Keratinocyte (primary cell): ENCODE measurements at regions not wholly inside any gene's neighbourhood (a gene's known extent, or its start where the extent isn't known, plus 50 kb on each side); places are given as distances from the start of the nearest gene placed in this dataset.

Experiments
- CTCF ChIP-seq, 3 experiments: IDR thresholded peaks in 1 of 3; conservative IDR thresholded peaks in 1 of 3; optimal IDR thresholded peaks in 1 of 3; 2 replicates in 2 of 3; 3 replicates in 1 of 3; pipeline versions ENCODE3 to v1.5.1; 2011; ENCODE audit warnings: low read length in 3 of 3, mild to moderate bottlenecking in 3 of 3, moderate library complexity in 2 of 3, control low read depth in 1 of 3, inconsistent platforms in 1 of 3; ENCODE audit not compliant: insufficient read depth in 2 of 3; ENCODE audit errors: extremely low read depth in 1 of 3
- EZH2 ChIP-seq: IDR thresholded peaks from one replicate; pipeline ENCODE4 v1.6.1; 2012; ENCODE audit warnings: inconsistent platforms, mild to moderate bottlenecking, low read length, moderate library complexity

GRCh38 chr20:60789399-60789798 is 462.7 kb upstream of the CDH4 start:
- TF ChIP-seq CTCF (optimal IDR thresholded peaks at IDR 0.05 in 1 of 3, IDR thresholded peaks at IDR 0.05 in 1 of 3, conservative IDR thresholded peaks at IDR 0.05 in 1 of 3; ENCODE audit: extremely low read depth in 1 of 3, insufficient read depth in 2 of 3, low read length in 3 of 3) (no peak), EZH2 (no peak)
